NCI-H524 treated with DMSO at 0.1 percent for 48 hours (cell line): ENCODE measurements at regions not wholly inside any gene's neighbourhood (a gene's known extent, or its start where the extent isn't known, plus 50 kb on each side); places are given as distances from the start of the nearest gene placed in this dataset.

ENCODE experiments used
- DNase-seq: peaks from one replicate; lab custom pipeline; 2025; lab: John Stamatoyannopoulos, UW

GRCh38 chr2:63658176-63658968 is 69.6 kb downstream of the MDH1 start:
- DNase-seq, result no peak

- no peak for DNase-seq
Measured at GRCh38 chr2:63660060-63660459, 71.3 kb downstream of the MDH1 start.

GRCh38 chr2:63661076-63661475 is 72.3 kb downstream of the MDH1 start:
- no peak for DNase-seq

- no peak for DNase-seq
Measured at GRCh38 chr2:63662028-63662804, 73.5 kb downstream of the MDH1 start.

- DNase-seq, result no peak
Measured at GRCh38 chr2:63663013-63663864, 74.5 kb downstream of the MDH1 start.

GRCh38 chr2:63665091-63665490 is 76.3 kb downstream of the MDH1 start:
- DNase-seq, result no peak

- DNase-seq, result no peak
Measured at GRCh38 chr2:63665846-63666475, 77.2 kb downstream of the MDH1 start.

GRCh38 chr2:63667132-63667700 is 78.5 kb downstream of the MDH1 start:
- no peak for DNase-seq

- no peak for DNase-seq
Measured at GRCh38 chr2:63668000-63668399, 79.2 kb downstream of the MDH1 start.

GRCh38 chr2:63668466-63668865 is 79.7 kb downstream of the MDH1 start:
- DNase-seq, result no peak

GRCh38 chr2:63669596-63669995 is 80.8 kb downstream of the MDH1 start:
- DNase-seq, result no peak

- no peak for DNase-seq
Measured at GRCh38 chr2:63673865-63674533, 85.2 kb downstream of the MDH1 start.

- DNase-seq, result no peak
Measured at GRCh38 chr2:63675026-63675425, 86.3 kb downstream of the MDH1 start.

- DNase-seq, result no peak
Measured at GRCh38 chr2:63676135-63676534, 87.4 kb downstream of the MDH1 start.

GRCh38 chr2:63678085-63678484 is 89.3 kb downstream of the MDH1 start:
- no peak for DNase-seq

- no peak for DNase-seq
Measured at GRCh38 chr2:63678551-63678950, 89.8 kb downstream of the MDH1 start.

GRCh38 chr2:63679252-63679855 is 90.6 kb downstream of the MDH1 start:
- DNase-seq, result no peak

GRCh38 chr2:63680455-63680854 is 91.7 kb downstream of the MDH1 start:
- no peak for DNase-seq

GRCh38 chr2:63681896-63682295 is 93.1 kb downstream of the MDH1 start:
- no peak for DNase-seq

- no peak for DNase-seq
Measured at GRCh38 chr2:63692002-63692606, 103.3 kb downstream of the MDH1 start.
